Glutamatergic neuron (in vitro differentiated cells): ENCODE measurements at regions not wholly inside any gene's neighbourhood (a gene's known extent, or its start where the extent isn't known, plus 50 kb on each side); places are given as distances from the start of the nearest gene placed in this dataset.

Experiments used
- DNase-seq: peaks from one replicate; pipeline ENCODE4 v3.0.0; 2022
- H3K27ac Mint-ChIP-seq: one replicate; pipeline ENCODE4 v1.8.0; 2020; ENCODE audit warnings: mild to moderate bottlenecking, mixed read lengths, inconsistent platforms; ENCODE audit not compliant: unreplicated experiment
- H3K27me3 Mint-ChIP-seq: one replicate; pipeline ENCODE4 v1.8.0; 2020; ENCODE audit warnings: mild to moderate bottlenecking, moderate library complexity, mixed read lengths, inconsistent platforms; ENCODE audit not compliant: unreplicated experiment
- H3K36me3 Mint-ChIP-seq: one replicate; pipeline ENCODE4 v1.8.0; 2020; ENCODE audit warnings: mild to moderate bottlenecking, mixed read lengths, inconsistent platforms; ENCODE audit not compliant: unreplicated experiment
- H3K4me1 Mint-ChIP-seq: one replicate; pipeline ENCODE4 v1.8.0; 2020; ENCODE audit warnings: mild to moderate bottlenecking, low read depth, mixed read lengths, inconsistent platforms; ENCODE audit not compliant: unreplicated experiment
- H3K4me3 Mint-ChIP-seq: one replicate; pipeline ENCODE4 v1.8.0; 2020; ENCODE audit warnings: mild to moderate bottlenecking, mixed read lengths, inconsistent platforms; ENCODE audit not compliant: unreplicated experiment
- H3K9me3 Mint-ChIP-seq: one replicate; pipeline ENCODE4 v1.8.0; 2020; ENCODE audit warnings: mild to moderate bottlenecking, moderate library complexity, mixed read lengths, inconsistent platforms; ENCODE audit not compliant: unreplicated experiment
- TF ChIP-seq, protein P1 (sequence below): fragments of 200-600 bp; sonication (generic); IDR thresholded peaks from one replicate; pipeline ENCODE4 v1.5.0; 2021; ENCODE audit not compliant: partially characterized antibody, unreplicated experiment

GRCh38 chr6:4672772-4673171 lies 103.4 kb upstream of the CDYL start:
- peaks cover 9% of the 10 kb centered on the region for H3K27me3 Mint-ChIP-seq
- DNase-seq, result no peak
- peaks cover 24% of the 10 kb centered on the region for H3K4me1 Mint-ChIP-seq
- TF ChIP-seq, protein P1, sequence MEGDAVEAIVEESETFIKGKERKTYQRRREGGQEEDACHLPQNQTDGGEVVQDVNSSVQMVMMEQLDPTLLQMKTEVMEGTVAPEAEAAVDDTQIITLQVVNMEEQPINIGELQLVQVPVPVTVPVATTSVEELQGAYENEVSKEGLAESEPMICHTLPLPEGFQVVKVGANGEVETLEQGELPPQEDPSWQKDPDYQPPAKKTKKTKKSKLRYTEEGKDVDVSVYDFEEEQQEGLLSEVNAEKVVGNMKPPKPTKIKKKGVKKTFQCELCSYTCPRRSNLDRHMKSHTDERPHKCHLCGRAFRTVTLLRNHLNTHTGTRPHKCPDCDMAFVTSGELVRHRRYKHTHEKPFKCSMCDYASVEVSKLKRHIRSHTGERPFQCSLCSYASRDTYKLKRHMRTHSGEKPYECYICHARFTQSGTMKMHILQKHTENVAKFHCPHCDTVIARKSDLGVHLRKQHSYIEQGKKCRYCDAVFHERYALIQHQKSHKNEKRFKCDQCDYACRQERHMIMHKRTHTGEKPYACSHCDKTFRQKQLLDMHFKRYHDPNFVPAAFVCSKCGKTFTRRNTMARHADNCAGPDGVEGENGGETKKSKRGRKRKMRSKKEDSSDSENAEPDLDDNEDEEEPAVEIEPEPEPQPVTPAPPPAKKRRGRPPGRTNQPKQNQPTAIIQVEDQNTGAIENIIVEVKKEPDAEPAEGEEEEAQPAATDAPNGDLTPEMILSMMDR, result no peak
- no peaks in the 10 kb centered on the region for H3K36me3 Mint-ChIP-seq
- H3K4me3 Mint-ChIP-seq, result no peak overlapping the region
- H3K9me3 Mint-ChIP-seq, result peaks cover 15% of the 10 kb centered on the region
- no peak overlapping the region for H3K27ac Mint-ChIP-seq

DNA sequence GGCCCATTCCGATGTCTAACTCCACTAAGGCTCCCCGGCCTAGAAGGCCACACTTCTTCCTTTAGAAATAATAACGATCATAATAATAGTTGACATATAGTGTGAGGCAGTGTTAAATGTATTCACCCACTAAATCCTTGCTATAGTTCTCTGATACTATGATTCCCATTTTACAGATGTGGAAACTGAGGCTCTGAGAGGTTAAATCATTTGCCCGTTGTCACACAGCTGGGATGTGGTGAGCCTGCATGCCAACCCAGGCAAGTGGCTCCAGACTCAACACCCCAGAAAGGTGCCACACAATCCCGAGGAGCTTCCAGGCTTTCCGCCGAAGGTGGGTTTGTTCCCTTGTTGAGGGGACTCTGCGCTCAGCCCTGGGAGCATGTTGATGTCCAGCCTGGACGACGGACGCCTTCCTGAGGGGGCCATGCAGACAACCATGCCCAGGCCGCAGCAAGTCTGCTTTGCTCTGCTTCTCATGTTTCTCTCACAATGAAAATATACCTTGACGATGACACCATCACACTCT lies 104.6 kb upstream of the CDYL start:
- Mint-ChIP-seq H3K4me1 (peaks cover 25% of the 10 kb centered on the region), H3K4me3 (no peak overlapping the region), H3K27me3 (peaks cover 11% of the 10 kb centered on the region), H3K27ac (no peak overlapping the region), H3K36me3 (no peaks in the 10 kb centered on the region), H3K9me3 (peaks cover 16% of the 10 kb centered on the region)
- no peak for DNase-seq
- TF ChIP-seq, protein P1, result no peak

GRCh38 chr6:4670824-4671409 lies 105.3 kb upstream of the CDYL start:
- Mint-ChIP-seq H3K36me3 (no peaks in the 10 kb centered on the region), H3K9me3 (peaks cover 16% of the 10 kb centered on the region), H3K4me3 (no peak overlapping the region), H3K4me1 (peaks cover 27% of the 10 kb centered on the region), H3K27ac (no peak overlapping the region), H3K27me3 (peaks cover 11% of the 10 kb centered on the region)
- TF ChIP-seq, protein P1, result no peak
- DNase-seq, result no peak

DNA sequence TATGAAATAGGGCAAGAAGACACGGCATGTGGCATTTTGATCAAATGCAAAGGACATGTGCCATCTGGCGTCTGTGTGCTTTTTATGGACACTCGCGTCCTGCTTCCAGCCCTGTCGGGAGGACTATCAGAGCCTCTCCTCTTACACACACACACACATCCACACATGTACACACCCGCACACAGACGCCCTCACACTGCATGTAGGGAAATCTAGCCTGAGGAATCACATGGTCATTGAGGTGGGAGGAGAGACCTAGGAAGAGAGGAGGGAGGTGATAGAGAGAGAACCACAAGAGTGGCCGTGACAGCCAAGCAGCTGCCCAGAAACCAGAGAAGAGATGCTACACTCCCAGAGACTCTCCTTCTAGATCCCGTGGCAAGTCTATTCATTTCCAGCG lies 105.9 kb upstream of the CDYL start:
- Mint-ChIP-seq H3K27ac (peak overlapping the region; percentile 29), H3K4me3 (no peak overlapping the region), H3K27me3 (peaks cover 9% of the 10 kb centered on the region), H3K4me1 (peaks cover 27% of the 10 kb centered on the region), H3K9me3 (peaks cover 16% of the 10 kb centered on the region), H3K36me3 (no peaks in the 10 kb centered on the region)
- no peak for DNase-seq
- TF ChIP-seq, protein P1, result no peak
